HG02588 (cell line): ENCODE measurements at regions not wholly inside any gene's neighbourhood (a gene's known extent, or its start where the extent isn't known, plus 50 kb on each side); places are given as distances from the start of the nearest gene placed in this dataset.
A peak's percentile ranks its signal among the peaks of the same experiment; 100 is the strongest.

ENCODE experiments used
- ATAC-seq: cut with Tn5 transposase; IDR thresholded peaks from one replicate; pipeline ENCODE4 v1.9.1; 2021; ENCODE audit warnings: mild to moderate bottlenecking, moderate library complexity; ENCODE audit not compliant: unreplicated experiment

DNA sequence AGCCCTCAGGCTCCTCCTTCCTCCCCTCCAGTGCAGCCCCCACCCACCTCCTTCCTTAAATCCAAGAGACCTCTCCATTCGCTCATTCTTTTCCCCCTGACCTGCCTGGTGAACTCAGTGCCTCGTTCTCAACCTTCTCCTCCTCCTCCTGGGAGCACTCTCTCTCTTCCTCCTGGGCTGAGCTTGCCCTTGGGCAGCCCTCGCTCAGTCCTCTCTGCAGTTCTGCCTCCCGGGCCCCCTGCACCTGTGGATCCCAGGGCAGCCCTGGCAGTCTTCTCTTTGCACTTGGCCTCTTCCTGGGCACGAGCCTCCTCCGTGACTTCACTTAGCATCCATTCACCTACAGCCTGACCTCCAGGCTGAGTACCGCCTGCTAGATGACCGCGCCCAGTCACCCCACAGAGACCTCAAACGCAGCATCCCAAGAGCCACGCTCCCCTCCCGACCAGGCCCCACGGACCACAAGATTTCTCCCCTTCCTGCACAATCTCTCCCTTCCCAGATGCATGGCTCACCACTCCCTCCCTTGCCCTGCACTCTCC, 58.9 kb upstream of the ID2 start:
- ATAC-seq: no peak

DNA sequence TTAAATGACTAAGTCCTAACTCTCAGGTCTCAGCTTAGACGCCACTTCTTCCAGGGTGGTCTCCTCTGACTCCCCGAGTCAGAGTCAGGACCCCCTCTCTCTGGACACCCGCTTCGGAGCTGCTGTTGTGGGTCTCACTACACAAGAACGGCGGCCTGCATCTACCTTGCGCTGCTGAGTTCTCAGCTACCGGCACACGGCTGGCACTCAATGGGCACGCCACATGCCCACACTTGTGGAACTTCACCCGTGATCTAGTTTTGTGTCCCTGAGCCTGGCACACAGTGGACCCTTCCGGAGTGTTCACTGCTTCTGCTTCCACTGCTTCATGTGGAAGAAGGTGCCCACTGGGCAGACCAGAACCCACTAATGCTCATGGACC, 58.3 kb upstream of the ID2 start:
- ATAC-seq: no peak

GRCh38 chr2:8623958-8624591, 57.8 kb upstream of the ID2 start:
- ATAC-seq: no peak

- ATAC-seq: no peak
These were observed 56.9 kb upstream of the ID2 start for GRCh38 chr2:8624855-8625398.

GRCh38 chr2:8625399-8626300, 56.2 kb upstream of the ID2 start:
- ATAC-seq: no peak

GRCh38 chr2:8626572-8626971, 55.3 kb upstream of the ID2 start:
- no peak for ATAC-seq

- ATAC-seq: no peak
These were observed 54.7 kb upstream of the ID2 start for GRCh38 chr2:8627019-8627691.

DNA sequence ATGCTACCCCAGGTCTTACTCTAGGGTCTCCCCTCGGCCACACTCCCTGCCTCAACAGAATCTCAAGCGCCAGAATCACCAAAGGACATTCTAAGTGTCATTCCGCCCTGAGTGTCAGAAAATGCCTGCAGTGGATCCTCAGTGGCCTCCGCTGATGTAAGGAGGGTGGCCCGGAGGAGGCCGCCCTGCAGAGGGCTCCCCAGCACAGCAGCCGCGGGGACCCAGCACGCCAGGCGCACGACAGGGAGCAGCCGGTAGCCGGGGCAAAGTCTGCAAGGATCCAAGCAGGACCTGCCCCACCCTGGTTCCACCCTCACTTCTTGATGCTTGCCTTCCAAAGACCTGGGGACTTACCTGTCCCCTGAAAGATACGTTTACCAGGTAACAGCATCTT, 54.2 kb upstream of the ID2 start:
- no peak for ATAC-seq

DNA sequence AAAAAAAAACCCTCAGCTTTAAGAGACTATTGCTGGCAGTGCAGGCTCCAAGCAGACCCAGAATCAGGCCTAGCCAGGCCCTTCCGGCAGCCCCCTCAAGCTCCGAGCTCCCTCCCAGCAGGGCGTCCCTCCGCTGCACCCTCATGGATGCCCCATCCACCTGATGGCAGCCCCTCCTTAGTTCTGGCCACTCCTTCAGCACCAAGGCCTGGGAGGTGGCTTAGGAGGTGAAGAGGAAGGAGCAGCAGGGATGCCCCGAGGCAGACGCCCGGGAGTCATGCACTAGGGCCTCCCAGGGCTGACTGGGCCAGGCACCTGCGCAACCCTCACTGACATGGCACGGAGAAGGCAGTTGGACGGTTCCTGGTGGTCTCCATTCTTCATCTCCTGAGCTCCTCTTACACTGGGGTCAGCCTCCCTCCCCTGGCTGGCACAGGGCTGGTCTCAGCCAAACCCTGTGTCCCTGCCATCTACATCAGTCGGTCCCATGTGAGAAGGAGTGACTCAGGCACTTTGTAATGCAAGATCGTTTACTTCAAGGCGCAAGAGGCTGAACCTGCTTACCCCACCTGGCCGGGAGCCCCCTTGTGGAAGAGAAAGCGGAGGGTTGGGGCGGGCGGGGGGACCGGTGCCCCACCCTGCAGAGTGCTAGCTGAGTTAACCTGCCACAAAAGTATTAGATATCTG, 53.5 kb upstream of the ID2 start:
- ATAC-seq: no peak

DNA sequence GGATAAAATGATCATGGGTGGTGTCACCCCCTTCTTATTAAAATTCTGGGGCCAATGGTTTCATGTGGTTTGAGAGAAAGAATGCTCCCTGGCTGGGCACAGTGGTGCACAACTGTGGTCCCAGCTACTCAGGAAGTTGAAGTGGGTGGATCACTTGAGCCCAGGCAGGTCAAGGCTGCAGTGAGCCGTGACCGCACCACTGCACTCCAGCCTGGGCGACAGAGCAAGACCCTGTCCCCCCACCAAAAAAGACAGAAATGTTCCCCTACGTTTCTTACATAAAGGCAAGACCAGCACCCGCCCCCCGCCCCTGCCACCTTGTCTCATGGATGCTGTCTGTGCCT, 53.0 kb upstream of the ID2 start:
- ATAC-seq: peak; percentile 51

DNA sequence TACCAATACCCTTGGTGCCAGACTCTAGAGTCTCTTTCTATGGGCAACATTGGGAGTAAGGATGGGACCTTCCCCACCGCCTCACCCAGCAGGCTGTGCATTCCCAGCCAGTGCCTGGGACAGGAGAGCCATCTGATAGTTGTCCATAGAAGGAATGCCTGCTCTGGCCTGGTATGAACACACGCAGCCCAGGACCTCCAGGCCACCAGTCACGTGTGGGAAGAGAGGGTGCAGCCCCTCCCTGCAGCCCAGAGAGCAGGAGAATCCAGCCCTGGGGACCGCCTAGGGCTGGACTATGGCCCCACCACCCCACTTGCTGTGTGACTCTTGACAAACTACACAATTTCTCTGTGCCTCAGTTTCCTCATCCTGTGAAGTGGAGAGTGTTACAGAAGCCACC, 52.5 kb upstream of the ID2 start:
- no peak for ATAC-seq

GRCh38 chr2:8630676-8631464, 51.0 kb upstream of the ID2 start:
- ATAC-seq: no peak

DNA sequence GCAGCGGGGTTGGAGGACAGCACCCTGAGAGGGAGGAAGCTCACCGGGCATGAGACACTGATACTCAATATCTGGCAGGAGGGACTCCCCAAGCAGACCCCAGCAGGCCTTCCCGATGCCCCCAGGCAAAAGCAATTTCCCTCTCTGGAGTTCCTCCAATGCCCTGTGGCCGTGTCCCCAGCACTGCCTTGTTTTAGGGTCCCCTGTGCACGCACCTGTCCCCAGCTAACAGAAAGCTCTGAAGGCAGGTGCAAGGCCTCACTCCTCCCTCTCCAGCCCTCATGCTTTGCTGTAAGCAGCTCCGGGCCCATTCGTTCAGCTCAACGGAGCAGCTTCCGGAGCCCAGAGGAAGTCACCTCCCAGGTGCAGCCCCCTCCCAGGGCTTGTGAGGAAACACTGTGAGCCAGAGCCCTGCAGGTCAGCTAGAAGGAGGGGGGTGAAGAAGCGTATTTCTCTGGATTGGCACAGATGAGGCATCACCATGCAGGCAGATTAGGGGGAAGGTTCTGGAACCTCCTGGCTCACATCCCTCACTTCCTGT, 50.3 kb upstream of the ID2 start:
- no peak for ATAC-seq
